AG10803 (cell line): ENCODE measurements at regions not wholly inside any gene's neighbourhood (a gene's known extent, or its start where the extent isn't known, plus 50 kb on each side); places are given as distances from the start of the nearest gene placed in this dataset.

Source experiments
- DNase-seq: peaks from one replicate; pipeline ENCODE4 v3.0.0; 2010; ENCODE audit warnings: low read depth
- H3K4me3 ChIP-seq: 2 replicates; pipeline ENCODE4 v1.5.1; 2011; ENCODE audit warnings: mild to moderate bottlenecking, low read length, control low read depth
- CTCF ChIP-seq: conservative IDR thresholded peaks from 2 replicates; pipeline ENCODE4 v1.5.1; 2011; ENCODE audit warnings: mild to moderate bottlenecking, low read length, control low read depth, inconsistent platforms

GRCh38 chr7:88396295-88396947, 89.7 kb upstream of the STEAP4 start:
- H3K4me3 ChIP-seq = no peak overlapping the region
- DNase-seq = no peak
- no peak for TF ChIP-seq CTCF

GRCh38 chr7:88395715-88396114, 89.0 kb upstream of the STEAP4 start:
- no peak overlapping the region for H3K4me3 ChIP-seq
- DNase-seq = no peak
- TF ChIP-seq CTCF = no peak

GRCh38 chr7:88391247-88391646, 84.6 kb upstream of the STEAP4 start:
- H3K4me3 ChIP-seq = no peak overlapping the region
- DNase-seq = no peak
- no peak for TF ChIP-seq CTCF

GRCh38 chr7:88387368-88387767, 80.7 kb upstream of the STEAP4 start:
- TF ChIP-seq CTCF = no peak
- no peak overlapping the region for H3K4me3 ChIP-seq
- DNase-seq = no peak

GRCh38 chr7:88386665-88387156, 80.0 kb upstream of the STEAP4 start:
- no peak for DNase-seq
- TF ChIP-seq CTCF = no peak
- H3K4me3 ChIP-seq = no peak overlapping the region

GRCh38 chr7:88377434-88377833, 70.7 kb upstream of the STEAP4 start:
- DNase-seq = no peak
- no peak overlapping the region for H3K4me3 ChIP-seq
- no peak for TF ChIP-seq CTCF

- H3K4me3 ChIP-seq = no peak overlapping the region
- DNase-seq = no peak
- no peak for TF ChIP-seq CTCF
Measured at GRCh38 chr7:88368686-88369085, 62.0 kb upstream of the STEAP4 start.
